Inferior parietal cortex (tissue), 1 donor: ENCODE measurements at regions not wholly inside any gene's neighbourhood (a gene's known extent, or its start where the extent isn't known, plus 50 kb on each side); places are given as distances from the start of the nearest gene placed in this dataset.
"Not testable (repeated sequence)": the region's sequence is repeated elsewhere in the genome, so short reads cannot be mapped to it uniquely, and the experiment has no call there.

Experiments used
- DNase-seq: peaks from one replicate; pipeline ENCODE4 v3.0.0-alpha.2; 2016; ENCODE audit errors: extremely low spot score

DNA sequence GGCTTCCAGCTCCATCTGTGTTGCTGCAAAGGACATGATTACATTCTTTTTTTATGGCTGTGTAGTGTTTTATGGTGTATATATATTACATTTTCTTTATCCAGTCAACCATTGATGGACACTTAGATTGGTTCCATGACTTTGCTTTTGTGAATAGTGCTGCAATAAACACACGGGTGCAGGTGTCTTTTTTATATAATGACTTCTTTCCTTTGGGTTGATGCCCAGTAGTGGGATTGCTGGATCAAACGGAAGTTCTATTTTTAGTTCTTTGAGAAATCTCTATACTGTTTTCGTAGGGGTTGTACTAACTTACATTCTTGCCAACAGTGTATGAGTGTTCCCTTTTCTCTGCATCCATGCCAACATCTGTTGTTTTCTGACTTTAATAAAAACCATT lies 189.7 kb downstream of the ACTR3B start:
- no peak for DNase-seq

DNA sequence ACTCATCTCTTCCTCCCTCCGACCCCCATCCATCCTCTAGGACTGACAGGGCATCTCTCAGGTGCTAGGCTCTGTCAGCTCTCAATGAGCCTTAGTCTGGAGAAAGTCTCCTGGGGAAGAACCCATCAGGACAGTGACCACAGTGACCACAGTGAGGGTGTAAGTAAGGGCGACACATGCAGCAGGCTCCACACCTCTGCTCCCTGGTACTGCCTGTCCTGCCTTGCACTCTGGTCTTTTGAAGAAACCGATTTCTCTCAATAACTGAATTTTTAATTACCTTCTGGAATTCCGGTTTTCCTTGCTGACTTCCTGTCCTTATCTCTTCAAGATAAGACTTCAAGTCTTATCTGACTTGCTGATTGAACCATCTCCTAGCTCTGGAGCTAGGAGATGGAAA lies 190.2 kb downstream of the ACTR3B start:
- DNase-seq, result no peak

DNA sequence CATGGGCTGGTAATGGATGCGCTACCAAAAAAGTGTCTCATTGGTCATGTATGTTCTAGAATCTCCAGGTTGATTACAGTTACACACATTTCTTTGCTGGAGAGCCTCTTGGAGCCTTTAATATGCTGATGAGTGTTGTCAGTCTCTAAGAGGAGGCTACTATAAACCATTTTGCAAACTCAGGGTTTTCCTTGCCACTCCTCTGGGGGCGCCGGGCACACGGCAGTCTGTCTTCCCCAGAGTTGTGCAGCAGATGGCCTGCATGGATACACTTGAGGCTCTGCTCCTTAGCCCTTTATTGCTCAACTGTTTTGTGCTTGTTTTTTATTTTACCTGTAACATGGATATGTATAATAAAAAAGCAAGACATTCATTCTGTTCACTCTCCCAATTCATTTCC lies 196.5 kb downstream of the ACTR3B start:
- no peak for DNase-seq

DNA sequence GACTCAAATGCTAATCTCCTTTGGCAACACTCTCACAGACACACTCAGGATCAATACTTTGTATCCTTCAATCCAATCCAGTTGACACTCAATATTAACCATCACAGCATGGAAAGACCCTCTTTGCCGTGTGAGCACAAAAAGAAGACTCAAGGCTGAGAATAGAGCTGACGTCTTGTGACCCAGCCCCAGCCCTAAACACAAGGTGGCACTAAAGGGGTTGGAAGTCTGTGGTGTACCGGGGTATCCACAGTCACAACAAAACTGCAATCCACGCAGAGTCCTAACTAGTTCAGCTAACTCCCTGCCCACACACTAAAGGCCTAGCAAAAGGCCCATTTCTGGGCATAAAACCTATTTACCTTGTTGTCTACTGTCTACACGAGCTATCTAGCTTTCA lies 200.1 kb downstream of the ACTR3B start:
- no peak for DNase-seq

DNA sequence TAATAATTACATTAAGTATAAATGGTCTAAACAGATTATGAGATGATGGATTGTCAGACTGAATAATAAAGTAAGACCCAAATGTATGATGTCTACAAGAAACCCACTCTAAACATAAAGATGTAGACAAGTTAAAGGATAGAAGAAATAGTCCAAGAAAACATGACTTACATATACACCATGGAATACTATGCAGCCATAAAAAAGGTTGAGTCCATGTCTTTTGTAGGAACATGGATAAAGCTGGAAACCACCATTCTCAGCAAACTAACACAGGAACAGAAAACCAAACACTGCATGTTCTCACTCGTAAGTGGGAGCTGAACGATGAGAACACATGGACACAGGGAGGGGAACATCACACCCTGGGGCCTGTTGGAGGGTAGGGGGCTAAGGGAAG lies 202.2 kb downstream of the ACTR3B start:
- DNase-seq, result not testable (repeated sequence)

DNA sequence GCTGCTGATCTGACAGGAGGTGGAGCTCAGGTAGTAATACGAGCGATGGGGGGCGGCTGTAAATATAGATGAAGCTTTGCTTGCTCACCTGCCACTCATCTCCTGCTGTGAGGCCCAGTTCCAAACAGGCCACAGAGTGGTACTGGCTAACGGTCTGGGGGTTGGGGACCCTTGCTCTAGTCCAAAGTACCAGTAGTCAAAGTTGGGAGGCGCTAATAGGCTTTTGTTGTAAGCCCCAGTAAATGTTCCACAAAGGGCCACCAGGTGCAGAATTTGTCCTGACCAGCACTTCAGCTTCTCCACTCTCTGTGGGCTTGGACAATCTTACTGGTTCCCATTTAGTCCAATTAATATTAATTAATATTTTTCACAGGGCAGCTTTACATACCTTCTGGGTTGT lies 206.6 kb downstream of the ACTR3B start:
- no peak for DNase-seq

DNA sequence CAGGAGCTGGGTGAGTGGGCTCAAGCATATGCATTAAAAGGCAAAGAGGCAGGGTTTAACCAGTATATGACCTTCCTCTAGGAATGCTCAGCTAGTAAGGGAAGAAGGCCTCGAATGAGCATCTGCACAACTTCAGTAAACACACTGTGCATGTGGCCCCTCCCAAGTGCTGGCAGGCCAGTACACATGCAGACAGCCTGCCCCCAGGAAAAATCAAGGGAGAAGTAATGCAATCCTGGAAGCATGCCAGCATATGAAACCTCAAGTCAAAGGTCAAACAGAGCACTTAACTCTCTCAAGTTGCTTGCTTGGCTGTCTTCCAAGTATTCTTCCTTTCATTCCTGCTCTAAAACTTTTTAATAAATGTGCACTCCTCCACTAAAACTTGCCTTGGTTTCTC lies 208.4 kb downstream of the ACTR3B start:
- no peak for DNase-seq

DNA sequence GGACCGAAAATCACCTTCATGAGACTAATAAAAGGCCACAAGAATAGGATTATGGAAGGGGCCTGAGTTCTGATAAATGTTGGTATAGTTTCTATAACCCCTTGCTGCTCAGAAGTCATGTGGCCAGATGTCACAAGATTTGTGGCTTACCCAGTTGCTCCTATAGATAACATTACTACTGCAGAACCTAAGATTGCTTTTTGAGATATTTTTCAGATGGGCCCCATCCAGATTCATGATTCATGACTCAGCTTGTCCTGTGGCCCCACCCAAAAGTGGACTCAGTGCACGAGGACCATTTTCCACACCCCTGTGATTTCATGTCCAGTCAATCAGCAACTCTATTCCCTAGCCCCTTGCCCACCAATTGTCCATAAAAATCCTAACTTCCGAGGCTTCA lies 209.0 kb downstream of the ACTR3B start:
- no peak for DNase-seq

DNA sequence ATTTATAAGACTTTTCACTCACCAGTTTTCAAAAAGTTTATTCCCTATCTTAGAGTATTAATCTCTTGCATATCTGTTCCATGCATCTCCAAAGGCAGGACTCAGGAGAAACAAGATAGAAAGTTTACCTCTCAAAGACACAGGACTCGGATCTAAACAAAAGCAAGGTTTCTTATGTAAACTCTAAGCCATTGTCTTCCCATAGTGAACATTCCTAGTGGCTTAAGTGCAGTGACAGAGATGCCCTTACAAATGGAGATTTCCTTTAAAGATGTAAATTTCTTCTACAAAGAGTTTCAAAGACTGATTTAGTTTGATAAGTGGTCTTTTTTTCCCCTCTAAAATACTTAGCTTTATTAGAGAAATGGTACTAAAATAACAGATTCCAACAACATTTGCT lies 209.8 kb downstream of the ACTR3B start:
- DNase-seq, result no peak

DNA sequence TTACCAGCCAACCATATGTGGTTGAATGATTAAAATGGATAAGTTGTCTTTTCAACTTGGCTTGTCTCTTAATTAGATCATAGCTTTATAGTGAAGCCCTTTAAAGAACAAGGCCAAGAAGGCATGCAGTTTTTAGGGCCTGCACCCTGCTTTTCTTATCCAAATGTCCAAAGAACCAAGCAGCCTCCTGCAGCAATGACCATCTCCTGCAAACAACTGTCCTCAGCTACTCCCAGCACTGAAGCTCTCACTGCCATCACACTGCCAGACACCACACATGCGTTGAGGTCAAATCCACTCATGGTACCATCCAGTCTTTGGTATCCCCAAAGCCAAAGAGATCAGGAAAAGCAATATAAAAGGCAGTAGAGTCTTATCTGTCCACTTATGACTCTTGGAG lies 210.3 kb downstream of the ACTR3B start:
- DNase-seq, result no peak

DNA sequence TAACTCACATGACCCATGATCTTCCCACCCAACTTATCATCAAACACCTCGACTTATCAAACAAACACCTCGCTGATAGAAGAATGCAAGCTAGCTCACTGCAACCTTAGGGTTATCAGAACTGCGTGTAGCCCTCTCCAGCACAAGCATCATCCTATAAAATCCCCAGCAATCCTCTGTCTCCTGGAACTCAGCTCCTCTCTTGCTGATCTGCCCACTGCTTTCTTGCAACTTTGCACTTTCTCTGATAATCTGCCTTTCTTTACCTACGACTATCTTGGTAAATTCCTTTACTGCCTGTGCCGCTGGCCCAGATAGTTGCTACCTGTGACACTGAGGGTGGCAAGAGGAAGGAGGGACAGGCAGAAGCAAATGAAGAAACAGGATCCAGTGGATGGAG lies 210.9 kb downstream of the ACTR3B start:
- no peak for DNase-seq

DNA sequence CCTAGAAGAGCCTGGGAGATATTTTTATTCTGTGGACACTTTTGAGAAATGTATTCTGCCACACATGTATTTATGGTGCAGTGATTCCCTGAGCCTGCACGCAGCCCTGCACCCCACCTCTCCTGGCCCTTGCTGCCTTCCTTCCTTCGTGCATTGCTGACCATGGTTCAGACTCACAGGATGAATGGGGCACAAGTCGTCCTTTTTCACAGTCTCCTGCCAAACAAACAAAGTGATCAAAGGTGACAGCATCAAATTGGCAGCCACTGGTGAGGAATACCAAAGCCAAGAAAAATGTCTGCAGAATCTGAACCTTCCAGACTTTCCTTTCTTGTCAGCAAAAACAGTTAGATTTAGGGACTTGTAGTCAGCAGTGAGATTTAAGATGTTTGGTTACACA lies 215.0 kb downstream of the ACTR3B start:
- no peak for DNase-seq

DNA sequence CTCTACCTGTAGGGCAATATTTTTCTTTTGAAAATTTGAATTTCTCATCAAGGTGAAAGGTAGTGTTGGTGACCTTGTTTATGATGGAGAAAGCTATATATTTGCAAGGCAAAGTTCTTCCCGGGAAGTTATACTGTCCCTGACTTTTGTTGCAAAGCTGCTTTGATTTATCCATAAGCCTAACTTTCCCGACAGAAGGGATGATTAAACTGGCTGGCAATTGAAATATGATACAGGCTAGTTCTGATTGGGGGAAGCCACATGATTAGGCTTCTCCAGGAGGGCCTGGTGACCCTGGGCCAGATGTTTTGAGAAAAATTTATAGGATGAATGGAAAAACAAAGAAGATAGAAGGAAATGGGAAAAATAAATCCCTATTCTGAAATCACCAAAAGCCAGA lies 215.5 kb downstream of the ACTR3B start:
- DNase-seq, result no peak

DNA sequence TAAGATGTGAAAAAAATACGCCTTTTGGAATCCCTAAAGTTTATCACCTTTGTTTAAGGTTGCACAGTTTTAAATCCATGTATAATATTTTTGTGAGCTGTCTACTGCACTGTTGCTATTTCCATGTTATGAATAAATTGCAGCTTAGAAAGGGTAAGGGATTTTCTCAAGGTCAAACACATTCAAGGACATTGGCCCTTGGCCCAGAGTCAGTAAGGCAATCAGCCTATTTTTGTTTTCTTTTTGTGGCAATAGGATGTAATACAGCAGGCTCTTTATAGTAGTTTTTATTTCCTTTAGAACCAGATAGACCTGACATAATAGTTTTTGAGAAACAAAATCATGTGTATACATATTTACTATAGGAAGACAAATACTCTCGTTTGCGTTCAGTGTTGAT lies 219.8 kb downstream of the ACTR3B start:
- DNase-seq, result no peak

DNA sequence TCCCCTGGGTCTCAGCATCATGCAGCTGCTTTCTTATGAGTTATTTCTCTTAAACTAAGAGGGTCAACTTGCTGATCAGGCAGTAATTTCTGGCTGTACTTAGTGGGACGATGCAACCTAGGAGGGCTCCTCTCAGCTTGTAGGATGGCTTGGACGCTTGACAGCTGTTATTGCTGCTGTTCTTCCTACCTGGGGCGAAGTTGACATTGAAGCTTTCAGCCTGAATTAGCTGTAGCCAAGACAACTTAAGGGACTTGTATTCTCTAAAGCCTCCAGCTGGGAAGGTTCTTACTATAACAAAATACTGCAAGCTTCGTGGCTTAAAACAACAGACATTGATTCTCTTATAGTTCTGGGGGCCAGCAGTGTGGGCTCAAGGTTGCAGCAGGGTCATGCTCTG lies 224.9 kb downstream of the ACTR3B start:
- no peak for DNase-seq

DNA sequence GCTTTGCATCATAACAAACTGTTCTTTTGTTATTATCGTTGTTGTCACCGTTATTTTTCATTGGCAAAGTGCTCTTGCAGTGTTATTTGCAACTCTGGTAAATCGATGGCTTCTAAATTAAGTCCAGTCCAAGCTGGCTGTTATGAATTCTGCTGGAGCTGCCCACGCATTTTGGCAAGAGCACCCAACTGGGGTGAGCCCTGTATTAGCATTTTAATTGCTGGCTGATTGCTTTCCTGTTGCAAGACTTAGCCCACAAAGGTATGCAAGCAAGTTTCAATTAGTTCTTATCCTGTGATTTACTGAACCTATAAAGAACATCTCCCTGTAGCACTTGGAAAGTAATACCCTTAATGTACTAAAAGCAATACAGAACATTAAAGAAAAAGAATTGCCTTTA lies 226.8 kb downstream of the ACTR3B start:
- DNase-seq, result no peak

DNA sequence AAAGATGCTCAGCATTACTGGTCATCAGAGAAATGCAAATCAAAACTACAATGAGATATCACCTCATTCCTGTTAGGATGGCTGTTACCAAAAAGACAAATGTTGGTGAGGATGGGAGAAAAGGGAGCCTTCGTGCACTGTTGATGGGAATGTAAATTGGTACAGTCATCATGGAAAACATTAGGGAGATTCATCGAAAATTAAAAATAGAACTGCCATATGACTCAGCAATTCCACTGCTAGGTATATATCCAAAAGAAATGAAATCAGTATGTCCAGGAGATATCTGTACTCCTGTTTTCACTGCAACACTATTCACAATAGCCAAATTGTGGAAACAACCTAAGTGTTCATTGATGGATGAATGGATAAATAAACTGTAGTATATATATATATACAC lies 228.1 kb downstream of the ACTR3B start:
- DNase-seq, result no peak

DNA sequence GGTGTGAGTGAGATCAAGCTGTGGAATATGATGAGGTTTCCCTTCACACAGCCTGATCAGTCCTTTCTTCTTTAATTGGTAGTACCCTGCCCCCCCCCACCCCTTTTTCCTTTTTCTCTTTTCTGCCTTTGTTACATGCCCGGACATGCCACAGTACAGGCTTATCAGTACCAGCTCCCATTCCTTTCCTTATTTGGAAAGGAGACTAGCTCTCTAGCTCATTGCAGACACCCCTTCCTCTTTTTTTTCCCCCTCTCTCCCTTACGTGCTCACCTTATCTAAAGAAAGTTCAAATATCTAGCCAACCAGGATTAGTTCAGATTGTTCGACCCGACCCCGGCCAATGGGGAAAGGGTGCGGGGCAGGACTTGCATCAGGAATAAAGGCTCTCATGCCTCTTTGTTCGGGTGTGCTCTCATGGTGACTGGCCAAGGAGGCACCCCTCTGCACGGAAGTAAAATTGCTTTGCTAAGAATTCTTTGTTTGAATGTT lies 230.4 kb downstream of the ACTR3B start:
- no peak for DNase-seq

DNA sequence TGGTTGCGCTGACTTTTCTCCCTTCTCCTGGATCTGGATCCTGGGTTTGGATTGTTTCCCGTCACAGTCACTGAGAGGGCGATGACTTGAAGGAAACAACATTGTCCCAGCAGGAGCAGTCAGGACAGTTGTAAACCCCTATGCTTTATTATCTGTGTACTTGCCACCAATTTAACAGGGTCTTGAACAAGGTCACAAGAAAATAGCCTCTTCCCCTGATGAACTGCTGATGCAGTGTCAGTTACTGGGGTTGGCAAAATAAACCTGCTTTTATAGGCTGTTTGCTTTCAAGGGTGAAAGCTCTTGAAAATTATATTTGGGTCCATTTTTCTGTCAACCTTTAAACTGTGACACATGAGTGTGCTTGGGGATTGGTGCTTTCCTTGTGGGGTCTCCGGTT lies 238.9 kb downstream of the ACTR3B start:
- no peak for DNase-seq

DNA sequence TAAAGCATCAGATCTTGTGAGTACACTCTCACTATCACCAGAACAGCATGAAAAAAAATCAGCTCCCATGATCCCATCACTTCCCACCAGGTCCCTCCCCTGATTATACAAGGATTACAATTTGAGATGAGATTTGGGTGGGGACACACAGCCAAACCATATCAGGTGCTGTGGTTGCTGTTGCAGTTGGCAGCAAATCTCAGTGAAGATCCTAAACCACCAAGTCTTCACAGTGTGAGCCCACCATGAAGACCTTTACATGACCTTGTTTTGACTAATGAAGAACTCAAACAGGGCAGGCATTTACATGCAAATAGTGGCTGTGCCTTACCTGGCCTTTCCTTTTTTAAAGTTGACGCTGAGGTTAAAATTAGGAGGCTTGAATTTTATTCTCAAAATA lies 242.6 kb downstream of the ACTR3B start:
- no peak for DNase-seq

DNA sequence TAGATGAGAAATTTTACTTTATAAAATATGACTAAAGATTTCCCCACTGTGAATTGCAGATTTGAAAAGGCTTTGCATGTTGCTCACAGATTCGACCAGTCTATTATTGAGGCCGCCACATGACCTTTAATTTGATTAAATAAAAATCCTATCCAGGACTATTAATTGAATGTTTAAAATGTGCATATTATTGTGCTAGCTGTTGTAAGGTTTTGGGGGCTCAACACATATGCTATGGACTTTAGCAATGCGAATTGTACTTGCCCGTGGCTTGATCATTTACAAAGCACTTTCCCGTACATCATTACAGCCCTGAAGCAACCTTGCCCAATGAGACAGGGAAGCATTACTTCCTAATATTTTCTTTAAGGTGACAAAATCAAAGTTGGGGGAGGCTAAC lies 243.0 kb downstream of the ACTR3B start:
- DNase-seq, result no peak

DNA sequence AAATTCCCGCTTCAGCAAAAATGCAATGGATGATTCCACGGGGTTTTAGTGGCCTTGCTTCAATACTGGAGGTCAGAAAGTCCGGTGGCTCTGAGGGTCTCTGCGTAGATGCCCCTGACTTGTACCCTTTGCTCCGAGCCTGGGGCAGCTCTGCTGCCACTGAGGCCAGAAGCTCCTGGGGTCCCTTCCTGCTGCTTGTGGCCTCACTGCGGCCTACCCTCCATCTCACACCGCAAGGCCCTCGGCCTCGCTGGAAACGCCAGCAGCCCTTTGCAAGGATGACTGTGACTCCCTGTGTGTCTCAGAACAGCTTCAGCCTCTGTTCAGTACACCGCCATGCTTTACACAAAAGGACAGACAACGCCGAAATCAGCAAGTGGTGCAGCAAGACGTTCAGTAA lies 244.8 kb downstream of the ACTR3B start:
- no peak for DNase-seq

DNA sequence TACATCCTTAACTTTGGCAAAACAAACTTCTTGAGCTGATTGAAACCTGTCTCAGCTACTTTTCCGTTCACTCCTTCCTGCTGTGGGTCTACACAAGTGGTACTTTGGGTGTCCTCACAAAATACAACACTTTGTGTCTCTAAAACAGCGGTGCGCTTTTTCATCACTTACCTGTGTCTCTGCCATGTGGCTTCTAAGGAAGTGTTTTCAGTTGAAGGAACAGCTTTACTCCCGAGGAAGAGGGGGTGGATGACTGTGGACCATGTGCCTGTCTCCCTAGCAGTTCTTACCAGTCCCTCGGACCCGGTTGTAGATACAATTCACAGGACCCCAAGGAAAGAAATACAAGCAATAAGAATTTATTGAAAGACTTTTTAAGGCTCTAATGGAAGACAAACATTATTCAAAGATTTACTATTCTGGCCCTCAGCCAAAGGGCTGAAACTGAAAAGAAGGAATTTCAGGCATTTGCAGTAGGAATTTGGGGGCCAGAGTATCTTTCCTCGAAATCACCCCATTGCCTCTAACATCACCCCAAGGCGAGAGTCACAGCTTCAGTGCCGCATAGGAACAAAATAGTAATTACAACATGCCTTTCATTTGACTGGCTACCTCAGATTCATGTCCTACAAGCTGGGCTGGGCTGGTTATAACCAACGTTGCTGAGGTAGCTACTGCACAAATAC lies 246.3 kb downstream of the ACTR3B start:
- DNase-seq, result no peak

DNA sequence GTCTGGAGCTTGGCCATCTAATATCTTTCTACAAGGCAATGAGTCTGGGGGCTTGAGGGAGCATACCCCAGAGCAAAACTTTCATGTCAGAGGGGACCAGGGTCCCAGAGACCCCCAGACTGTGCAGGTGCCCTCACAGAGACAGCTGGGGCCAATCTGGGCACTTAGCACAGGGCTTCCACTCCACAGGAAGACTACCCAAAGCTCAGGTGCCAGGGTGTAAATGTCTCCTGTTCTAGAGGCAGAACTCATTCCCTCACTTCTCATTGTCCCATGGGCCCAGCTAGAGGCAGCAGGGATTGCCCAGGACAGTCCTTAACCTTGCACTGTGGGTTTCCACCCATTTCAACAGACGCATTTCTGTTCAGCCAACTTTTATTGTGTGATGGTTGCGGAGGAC lies 246.9 kb downstream of the ACTR3B start:
- DNase-seq, result no peak
